Thoracic aorta (tissue), 2 donors: ENCODE measurements at regions not wholly inside any gene's neighbourhood (a gene's known extent, or its start where the extent isn't known, plus 50 kb on each side); places are given as distances from the start of the nearest gene placed in this dataset.

Experiments
- ATAC-seq: fragments of 150-250 bp; one replicate; pipeline ENCODE4 v1.8.0; 2017; ENCODE audit warnings: low read depth; ENCODE audit not compliant: insufficient number of reproducible peaks, low FRiP score
- DNase-seq: peaks from one replicate; pipeline ENCODE4 v3.0.0-alpha.2; 2020; ENCODE audit warnings: low spot score
- H3K27ac ChIP-seq, 2 donors: fragments of 200-600 bp; sonication (generic); 1 replicate in 1 of 2; 2 replicates in 1 of 2; pipeline ENCODE4 v1.5.1; 2016; ENCODE audit warnings: mild to moderate bottlenecking in 2 of 2, moderate library complexity in 2 of 2
- H3K27me3 ChIP-seq: fragments of 200-600 bp; sonication (generic); replicated peaks from 2 replicates; pipeline ENCODE4 v1.6.0; 2016; ENCODE audit warnings: mild to moderate bottlenecking; ENCODE audit not compliant: insufficient read depth
- H3K36me3 ChIP-seq: fragments of 200-600 bp; sonication (generic); one replicate; pipeline ENCODE4 v1.5.1; 2016
- H3K4me1 ChIP-seq, 2 donors: fragments of 200-600 bp; sonication (generic); 1 replicate in 1 of 2; 2 replicates in 1 of 2; pipeline versions ENCODE4 v1.5.1 to v1.6.0; 2016; ENCODE audit warnings: low read depth in 2 of 2, mild to moderate bottlenecking in 1 of 2; ENCODE audit not compliant: control insufficient read depth in 1 of 2
- H3K4me3 ChIP-seq: fragments of 200-600 bp; sonication (generic); 2 replicates; pipeline ENCODE4 v1.5.1; 2016; ENCODE audit warnings: mild to moderate bottlenecking
- H3K9me3 ChIP-seq: fragments of 200-600 bp; sonication (generic); 2 replicates; pipeline ENCODE4 v1.5.1; 2016
- CTCF ChIP-seq: fragments of 200-600 bp; sonication (generic); IDR thresholded peaks from one replicate; pipeline ENCODE4 v1.5.1; 2019; ENCODE audit warnings: antibody characterized with exemption

GRCh38 chr6:138012682-138013081 lies 94.5 kb downstream of the PERP start:
- ATAC-seq (no peak), DNase-seq (no peak)
- no peak overlapping the region for H3K4me3 ChIP-seq
- no peak for TF ChIP-seq CTCF
- no peaks in the 10 kb centered on the region for H3K27me3 ChIP-seq
- no peak overlapping the region for H3K27ac ChIP-seq
- H3K36me3 ChIP-seq, result no peaks in the 10 kb centered on the region
- no peaks in the 10 kb centered on the region for H3K9me3 ChIP-seq
- H3K4me1 ChIP-seq, result no peaks in the 10 kb centered on the region

GRCh38 chr6:138013959-138014358 lies 93.3 kb downstream of the PERP start:
- H3K36me3 ChIP-seq, result no peaks in the 10 kb centered on the region
- no peak for ATAC-seq
- no peak for TF ChIP-seq CTCF

GRCh38 chr6:138017166-138017757 lies 90.0 kb downstream of the PERP start:
- no peak for ATAC-seq
- no peak for DNase-seq
- TF ChIP-seq CTCF, result no peak

More at GRCh38 chr6:138013959-138014358, 93.3 kb downstream of the PERP start:
- Histone ChIP-seq H3K27ac (no peak overlapping the region), H3K4me3 (no peak overlapping the region), H3K27me3 (no peaks in the 10 kb centered on the region), H3K4me1 (no peaks in the 10 kb centered on the region), H3K9me3 (no peaks in the 10 kb centered on the region)
- no peak for DNase-seq

GRCh38 chr6:138018297-138018696 lies 88.9 kb downstream of the PERP start:
- Histone ChIP-seq H3K36me3 (no peaks in the 10 kb centered on the region), H3K9me3 (no peaks in the 10 kb centered on the region), H3K4me1 (no peaks in the 10 kb centered on the region), H3K4me3 (no peak overlapping the region), H3K27ac (no peak overlapping the region), H3K27me3 (no peaks in the 10 kb centered on the region)
- no peak for ATAC-seq
- TF ChIP-seq CTCF, result no peak
- no peak for DNase-seq

More at GRCh38 chr6:138017166-138017757, 90.0 kb downstream of the PERP start:
- H3K4me3 ChIP-seq, result no peak overlapping the region
- H3K36me3 ChIP-seq, result no peaks in the 10 kb centered on the region
- no peaks in the 10 kb centered on the region for H3K27me3 ChIP-seq
- no peaks in the 10 kb centered on the region for H3K4me1 ChIP-seq
- no peaks in the 10 kb centered on the region for H3K9me3 ChIP-seq
- no peak overlapping the region for H3K27ac ChIP-seq

- Histone ChIP-seq H3K4me3 (no peak overlapping the region), H3K27me3 (no peaks in the 10 kb centered on the region), H3K4me1 (no peaks in the 10 kb centered on the region), H3K36me3 (no peaks in the 10 kb centered on the region), H3K27ac (no peak overlapping the region), H3K9me3 (no peaks in the 10 kb centered on the region)
- DNase-seq (no peak), ATAC-seq (no peak)
- TF ChIP-seq CTCF, result no peak
Observed at GRCh38 chr6:138025528-138025978, 81.7 kb downstream of the PERP start.
